PC-3 (cell line): ENCODE measurements at regions not wholly inside any gene's neighbourhood (a gene's known extent, or its start where the extent isn't known, plus 50 kb on each side); places are given as distances from the start of the nearest gene placed in this dataset.

Source experiments
- ATAC-seq: fragments of 200-7000 bp; cut with Tn5 transposase; 2 replicates; pipeline ENCODE4 v1.9.1; 2020; ENCODE audit warnings: mild to moderate bottlenecking, moderate library complexity
- BruUV-seq: library from RNA; stranded (reverse); fragments of 400-500 nt; replicated peaks from 2 replicates; lab custom pipeline; 2021; lab: Mats Ljungman, UMichigan
- CTCF ChIA-PET: fragments of 300-600 bp; sonication (Branson Sonifier 250); formaldehyde crosslinking; loops from one replicate; lab custom pipeline; 2022; ENCODE audit warnings: antibody characterized with exemption; lab: Charles Lee
- POLR2A ChIA-PET: fragments of 300-600 bp; sonication (Branson Sonifier 250); formaldehyde crosslinking; loops from one replicate; lab custom pipeline; 2022; ENCODE audit warnings: antibody characterized with exemption; ENCODE audit not compliant: unreplicated experiment; lab: Charles Lee
- DNase-seq: peaks from one replicate; pipeline ENCODE4 v3.0.0-alpha.2; 2015
- H2AFZ ChIP-seq: fragments of 300-600 bp; sonication (generic); 2 replicates; pipeline ENCODE4 v1.6.0; 2016; ENCODE audit warnings: antibody characterized with exemption, low read length
- H3F3A ChIP-seq: fragments of 300-600 bp; sonication (generic); one replicate; pipeline ENCODE4 v1.6.0; 2017; ENCODE audit warnings: antibody characterized with exemption, low read length, control low read depth, mild to moderate bottlenecking; ENCODE audit not compliant: unreplicated experiment
- H3K27ac ChIP-seq: fragments of 300-600 bp; sonication (generic); 2 replicates; pipeline ENCODE4 v1.5.1; 2016; ENCODE audit warnings: mild to moderate bottlenecking, low read length
- H3K27me3 ChIP-seq: fragments of 300-600 bp; sonication (generic); 2 replicates; pipeline ENCODE4 v1.6.1; 2016; ENCODE audit warnings: low read length, mixed read lengths
- H3K36me3 ChIP-seq: fragments of 300-600 bp; sonication (generic); 2 replicates; pipeline ENCODE4 v1.6.1; 2016; ENCODE audit warnings: low read depth, mixed run types, low read length, mixed read lengths
- H3K4me1 ChIP-seq: fragments of 300-600 bp; sonication (generic); 2 replicates; pipeline ENCODE4 v1.5.1; 2016; ENCODE audit warnings: low read length; ENCODE audit not compliant: insufficient read depth
- H3K4me2 ChIP-seq: fragments of 300-600 bp; sonication (generic); 2 replicates; pipeline ENCODE4 v1.6.0; 2016; ENCODE audit warnings: low read length
- H3K4me3 ChIP-seq: fragments of 300-600 bp; sonication (generic); 2 replicates; pipeline ENCODE4 v1.5.1; 2016; ENCODE audit warnings: mild to moderate bottlenecking, low read length, mixed read lengths
- H3K79me2 ChIP-seq: fragments of 300-600 bp; sonication (generic); 2 replicates; pipeline ENCODE4 v1.6.1; 2017; ENCODE audit warnings: low read length, mixed read lengths
- H3K9ac ChIP-seq: fragments of 300-600 bp; sonication (generic); 2 replicates; pipeline ENCODE4 v1.6.0; 2016; ENCODE audit warnings: mild to moderate bottlenecking, low read length
- H3K9me2 ChIP-seq: fragments of 300-600 bp; sonication (generic); replicated peaks from 2 replicates; pipeline ENCODE4 v1.6.1; 2016; ENCODE audit warnings: mixed run types, low read length, mixed read lengths
- H3K9me3 ChIP-seq: fragments of 300-600 bp; sonication (generic); 2 replicates; pipeline ENCODE4 v1.6.1; 2016; ENCODE audit warnings: low read length, mixed read lengths
- H4K20me1 ChIP-seq: fragments of 300-600 bp; sonication (generic); 2 replicates; pipeline ENCODE4 v1.6.1; 2016; ENCODE audit warnings: low read length, mixed read lengths
- EZH2 ChIP-seq: fragments of 300-600 bp; sonication (generic); IDR thresholded peaks from one replicate; pipeline ENCODE4 v1.6.1; 2017; ENCODE audit warnings: antibody characterized with exemption, mild to moderate bottlenecking, low read length; ENCODE audit not compliant: unreplicated experiment
- EZH2phosphoT487 ChIP-seq: fragments of 300-600 bp; sonication (generic); IDR thresholded peaks from 2 replicates; pipeline ENCODE4 v1.6.1; 2018; ENCODE audit warnings: mild to moderate bottlenecking, antibody characterized with exemption, low read length, borderline replicate concordance
- intact Hi-C: fragments of 100-400 bp; cut with micrococcal nuclease; formaldehyde crosslinking; loops from 2 replicates; pipeline ENCODE4 v1.9.0; 2023
- TF ChIP-seq, protein P1 (sequence below): fragments of 300-600 bp; sonication (generic); conservative IDR thresholded peaks from 2 replicates; pipeline ENCODE4 v1.5.1; 2017; ENCODE audit warnings: antibody characterized with exemption, low read depth, mild to moderate bottlenecking, low read length

GRCh38 chr5:155076379-155076778 is 62.8 kb downstream of the KIF4B start:
- Histone ChIP-seq H3K4me3 (no peak overlapping the region), H3K79me2 (no peaks in the 10 kb centered on the region), H3K27ac (no peak overlapping the region), H3K9me2 (no peaks in the 10 kb centered on the region), H3K36me3 (no peaks in the 10 kb centered on the region), H2AFZ (no peak overlapping the region), H3K9ac (no peak overlapping the region), H3K9me3 (no peaks in the 10 kb centered on the region), H3K4me2 (no peak overlapping the region), H3K27me3 (no peaks in the 10 kb centered on the region), H3F3A (no peaks in the 10 kb centered on the region), H4K20me1 (no peaks in the 10 kb centered on the region), H3K4me1 (no peaks in the 10 kb centered on the region)
- no TSS peak for BruUV-seq
- ChIA-PET CTCF (no interaction called here), POLR2A (no interaction called here)
- intact Hi-C loops, result no loop called here
- TF ChIP-seq, protein P1, sequence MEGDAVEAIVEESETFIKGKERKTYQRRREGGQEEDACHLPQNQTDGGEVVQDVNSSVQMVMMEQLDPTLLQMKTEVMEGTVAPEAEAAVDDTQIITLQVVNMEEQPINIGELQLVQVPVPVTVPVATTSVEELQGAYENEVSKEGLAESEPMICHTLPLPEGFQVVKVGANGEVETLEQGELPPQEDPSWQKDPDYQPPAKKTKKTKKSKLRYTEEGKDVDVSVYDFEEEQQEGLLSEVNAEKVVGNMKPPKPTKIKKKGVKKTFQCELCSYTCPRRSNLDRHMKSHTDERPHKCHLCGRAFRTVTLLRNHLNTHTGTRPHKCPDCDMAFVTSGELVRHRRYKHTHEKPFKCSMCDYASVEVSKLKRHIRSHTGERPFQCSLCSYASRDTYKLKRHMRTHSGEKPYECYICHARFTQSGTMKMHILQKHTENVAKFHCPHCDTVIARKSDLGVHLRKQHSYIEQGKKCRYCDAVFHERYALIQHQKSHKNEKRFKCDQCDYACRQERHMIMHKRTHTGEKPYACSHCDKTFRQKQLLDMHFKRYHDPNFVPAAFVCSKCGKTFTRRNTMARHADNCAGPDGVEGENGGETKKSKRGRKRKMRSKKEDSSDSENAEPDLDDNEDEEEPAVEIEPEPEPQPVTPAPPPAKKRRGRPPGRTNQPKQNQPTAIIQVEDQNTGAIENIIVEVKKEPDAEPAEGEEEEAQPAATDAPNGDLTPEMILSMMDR, result no peak
- TF ChIP-seq EZH2phosphoT487, result no peak
- TF ChIP-seq EZH2, result no peak
- ATAC-seq (no peak), DNase-seq (no peak)

- H3K9ac ChIP-seq, result no peak overlapping the region
- ATAC-seq, result no peak
- no peaks in the 10 kb centered on the region for H3K27me3 ChIP-seq
- ChIA-PET CTCF (no interaction called here), POLR2A (no interaction called here)
- no peaks in the 10 kb centered on the region for H3K9me2 ChIP-seq
- no peak overlapping the region for H2AFZ ChIP-seq
- H3K36me3 ChIP-seq, result no peaks in the 10 kb centered on the region
- BruUV-seq, result no TSS peak
- TF ChIP-seq, protein P1, result no peak
- no peak for TF ChIP-seq EZH2phosphoT487
- no peak for TF ChIP-seq EZH2
- no peak overlapping the region for H3K27ac ChIP-seq
- no peaks in the 10 kb centered on the region for H4K20me1 ChIP-seq
- H3K4me2 ChIP-seq, result no peak overlapping the region
- no peaks in the 10 kb centered on the region for H3K79me2 ChIP-seq
- no peaks in the 10 kb centered on the region for H3F3A ChIP-seq
- intact Hi-C loops, result no loop called here
- DNase-seq, result no peak
- no peaks in the 10 kb centered on the region for H3K4me1 ChIP-seq
- H3K9me3 ChIP-seq, result no peaks in the 10 kb centered on the region
- no peak overlapping the region for H3K4me3 ChIP-seq
These were observed 66.1 kb downstream of the KIF4B start for GRCh38 chr5:155079698-155080097.

DNA sequence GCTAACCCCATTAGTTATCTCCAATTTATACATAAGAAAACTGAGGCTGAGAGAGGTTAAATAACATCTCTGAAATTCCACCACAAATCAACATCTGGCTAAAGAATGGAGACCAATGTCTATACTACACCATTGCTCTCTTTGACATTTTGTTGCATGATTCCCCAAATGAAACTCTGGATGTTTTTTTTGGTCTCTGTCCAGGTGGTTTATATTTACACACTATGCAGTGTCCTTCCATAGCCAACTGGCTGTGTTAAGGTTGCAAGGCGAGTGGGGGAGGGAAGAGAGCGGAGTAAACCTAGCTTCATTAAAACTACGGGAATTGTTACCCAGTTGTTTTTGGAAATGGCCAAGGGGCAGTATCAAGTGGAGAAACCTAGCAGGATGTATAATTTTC is 67.2 kb downstream of the KIF4B start:
- Histone ChIP-seq H2AFZ (no peak overlapping the region), H3K4me2 (no peak overlapping the region), H3K9me3 (no peaks in the 10 kb centered on the region), H3K27ac (no peak overlapping the region), H3K9me2 (no peaks in the 10 kb centered on the region), H4K20me1 (no peaks in the 10 kb centered on the region), H3K79me2 (no peaks in the 10 kb centered on the region), H3K36me3 (no peaks in the 10 kb centered on the region), H3K4me3 (no peak overlapping the region), H3K9ac (no peak overlapping the region), H3K27me3 (no peaks in the 10 kb centered on the region), H3K4me1 (no peaks in the 10 kb centered on the region), H3F3A (no peaks in the 10 kb centered on the region)
- ChIA-PET POLR2A (no interaction called here), CTCF (no interaction called here)
- TF ChIP-seq EZH2 (no peak), EZH2phosphoT487 (no peak)
- TF ChIP-seq, protein P1, result no peak
- no peak for ATAC-seq
- DNase-seq, result no peak
- no TSS peak for BruUV-seq
- intact Hi-C loops, result no loop called here
